ENCODE measurements at regions not wholly inside any gene's neighbourhood (a gene's known extent, or its start where the extent isn't known, plus 50 kb on each side); places are given as distances from the start of the nearest gene placed in this dataset.

DNA sequence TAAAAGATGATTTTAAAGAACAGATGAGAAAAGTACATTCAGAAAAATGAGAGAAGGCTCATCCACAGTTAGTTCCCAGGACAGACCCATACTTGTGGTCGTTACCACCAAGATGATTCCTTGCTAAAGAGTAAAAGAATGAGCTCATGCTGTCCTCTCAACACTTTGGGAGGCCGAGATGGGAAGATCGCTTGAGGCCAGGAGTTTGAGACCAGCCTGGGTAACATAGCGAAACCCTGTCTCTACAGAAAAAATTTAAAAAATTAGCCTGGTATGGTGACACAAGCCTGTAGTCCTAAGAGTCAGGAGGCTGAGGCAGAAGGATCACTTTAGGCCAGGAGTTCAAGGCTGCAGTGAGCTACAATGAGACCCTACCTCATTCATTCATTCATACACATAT is 60.7 kb upstream of the CNEP1R1 start:
- TF ChIP-seq, protein P1, sequence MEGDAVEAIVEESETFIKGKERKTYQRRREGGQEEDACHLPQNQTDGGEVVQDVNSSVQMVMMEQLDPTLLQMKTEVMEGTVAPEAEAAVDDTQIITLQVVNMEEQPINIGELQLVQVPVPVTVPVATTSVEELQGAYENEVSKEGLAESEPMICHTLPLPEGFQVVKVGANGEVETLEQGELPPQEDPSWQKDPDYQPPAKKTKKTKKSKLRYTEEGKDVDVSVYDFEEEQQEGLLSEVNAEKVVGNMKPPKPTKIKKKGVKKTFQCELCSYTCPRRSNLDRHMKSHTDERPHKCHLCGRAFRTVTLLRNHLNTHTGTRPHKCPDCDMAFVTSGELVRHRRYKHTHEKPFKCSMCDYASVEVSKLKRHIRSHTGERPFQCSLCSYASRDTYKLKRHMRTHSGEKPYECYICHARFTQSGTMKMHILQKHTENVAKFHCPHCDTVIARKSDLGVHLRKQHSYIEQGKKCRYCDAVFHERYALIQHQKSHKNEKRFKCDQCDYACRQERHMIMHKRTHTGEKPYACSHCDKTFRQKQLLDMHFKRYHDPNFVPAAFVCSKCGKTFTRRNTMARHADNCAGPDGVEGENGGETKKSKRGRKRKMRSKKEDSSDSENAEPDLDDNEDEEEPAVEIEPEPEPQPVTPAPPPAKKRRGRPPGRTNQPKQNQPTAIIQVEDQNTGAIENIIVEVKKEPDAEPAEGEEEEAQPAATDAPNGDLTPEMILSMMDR (IDR thresholded peaks at IDR 0.05; ENCODE audit: extremely low read depth in 1 of 2, insufficient read depth in 1 of 2, low read depth in 1 of 2, low read length in 2 of 2): no peak
- no peak for TF ChIP-seq POLR2A (IDR thresholded peaks at IDR 0.05; ENCODE audit: low read depth, low read length)
- no peak for TF ChIP-seq JUN (IDR thresholded peaks at IDR 0.05; ENCODE audit: borderline replicate concordance, insufficient read depth, insufficient read length, low read depth)
- TF ChIP-seq POLR2AphosphoS5 (IDR thresholded peaks at IDR 0.05; ENCODE audit: insufficient read depth, low read depth, low read length): no peak
